ENCODE measurements at regions not wholly inside any gene's neighbourhood (a gene's known extent, or its start where the extent isn't known, plus 50 kb on each side); places are given as distances from the start of the nearest gene placed in this dataset.

GRCh38 chr7:106729720-106730385 lies 68.9 kb upstream of the CCDC71L start:
- TF ChIP-seq CTCF (IDR thresholded peaks at IDR 0.05) (no peak), POLR2A (IDR thresholded peaks at IDR 0.05) (no peak)
